ENCODE measurements at regions not wholly inside any gene's neighbourhood (a gene's known extent, or its start where the extent isn't known, plus 50 kb on each side); places are given as distances from the start of the nearest gene placed in this dataset.

DNA sequence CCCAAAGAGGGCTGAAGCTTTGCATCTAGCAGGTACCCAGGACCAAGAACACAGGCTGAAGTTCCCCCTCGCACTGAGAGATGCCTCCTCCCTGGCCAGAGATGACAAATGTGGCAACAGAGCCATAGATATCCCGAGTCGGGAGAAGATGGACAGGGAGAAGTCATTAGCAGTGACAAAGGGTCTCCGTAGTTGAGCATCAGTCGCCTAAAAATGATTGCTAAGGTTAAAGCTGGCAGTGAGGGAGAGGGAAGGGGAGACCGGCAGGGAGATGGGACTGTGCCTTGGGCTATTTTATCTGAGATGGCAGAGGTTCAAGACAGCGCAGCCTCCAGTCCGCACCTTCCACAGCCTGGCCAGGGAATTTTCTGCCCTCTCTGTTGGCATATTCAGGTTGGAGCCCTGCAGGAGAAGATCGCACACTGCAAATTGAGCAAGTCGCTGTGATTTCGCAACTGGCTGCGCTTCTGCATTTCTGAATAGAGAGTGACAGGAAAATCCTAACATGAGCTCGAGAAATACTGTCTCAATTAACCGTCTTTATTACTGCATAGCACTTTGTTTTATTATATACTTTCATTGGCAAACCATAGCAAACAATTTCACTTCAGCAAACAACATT lies 238.9 kb upstream of the GPR26 start:
- Histone ChIP-seq H3K4me1 (no peaks in the 10 kb centered on the region), H3K36me3 (replicated peaks) (no peaks in the 10 kb centered on the region), H3K9me3 (no peaks in the 10 kb centered on the region), H3K4me3 (no peak overlapping the region), H3K27me3 (ENCODE audit: low read depth) (peaks cover 22% of the 10 kb centered on the region)
- in situ Hi-C loops (cut with MboI; ENCODE audit: low sequenced_read_pairs), result no loop called here
- no peak for DNase-seq (ENCODE audit: low spot score in 2 of 2)

- in situ Hi-C loops (cut with MboI; ENCODE audit: low sequenced_read_pairs), result no loop called here
- DNase-seq (ENCODE audit: low spot score in 2 of 2), result no peak
Measured at GRCh38 chr10:123428391-123428790, 237.8 kb upstream of the GPR26 start.

DNA sequence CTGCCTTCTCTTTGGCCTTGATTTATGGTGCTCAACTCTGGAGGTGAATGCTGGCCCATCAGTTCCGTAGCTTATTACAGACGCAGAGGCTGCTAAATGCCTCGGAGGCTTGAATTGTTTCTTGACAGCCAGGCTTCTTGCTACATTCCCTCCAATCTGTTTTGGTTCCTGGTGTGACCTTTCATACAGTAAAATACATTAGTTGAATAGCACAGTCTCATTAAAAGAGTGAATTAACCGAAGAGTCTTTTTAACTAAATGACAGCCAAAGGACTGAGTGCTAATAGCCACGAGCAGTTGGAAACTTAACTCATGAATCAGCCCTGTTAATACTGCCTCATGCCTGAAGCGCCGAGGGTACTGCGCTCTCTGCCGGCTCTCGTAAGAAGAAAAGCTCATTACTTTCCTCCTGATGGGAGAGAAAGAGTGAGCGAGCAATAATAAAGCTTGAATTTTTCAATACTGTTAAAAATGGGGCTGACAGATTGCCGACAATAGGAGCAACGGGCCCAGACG lies 236.4 kb upstream of the GPR26 start:
- H3K4me3 ChIP-seq, result no peak overlapping the region
- no peak for DNase-seq (ENCODE audit: low spot score in 2 of 2)
- H3K27me3 ChIP-seq (ENCODE audit: low read depth), result peaks cover 22% of the 10 kb centered on the region
- H3K36me3 ChIP-seq (replicated peaks), result no peaks in the 10 kb centered on the region
- H3K4me1 ChIP-seq, result no peaks in the 10 kb centered on the region
- H3K9me3 ChIP-seq, result no peaks in the 10 kb centered on the region
- in situ Hi-C loops (cut with MboI; ENCODE audit: low sequenced_read_pairs), result no loop called here

More at GRCh38 chr10:123428391-123428790, 237.8 kb upstream of the GPR26 start:
- Histone ChIP-seq H3K9me3 (no peaks in the 10 kb centered on the region), H3K4me1 (no peaks in the 10 kb centered on the region), H3K36me3 (replicated peaks) (no peaks in the 10 kb centered on the region), H3K27me3 (ENCODE audit: low read depth) (peaks cover 22% of the 10 kb centered on the region), H3K4me3 (no peak overlapping the region)

- no peaks in the 10 kb centered on the region for H3K36me3 ChIP-seq (replicated peaks)
- no peaks in the 10 kb centered on the region for H3K4me1 ChIP-seq
- H3K9me3 ChIP-seq, result no peaks in the 10 kb centered on the region
- peaks cover 3% of the 10 kb centered on the region; the same call in 1 of the 2 replicates for H3K27me3 ChIP-seq (ENCODE audit: low read depth)
- in situ Hi-C loops (cut with MboI; ENCODE audit: low sequenced_read_pairs), result no loop called here
- no peak for DNase-seq (ENCODE audit: low spot score in 2 of 2)
- no peak overlapping the region for H3K4me3 ChIP-seq
Measured at GRCh38 chr10:123433539-123433938, 232.6 kb upstream of the GPR26 start.

DNA sequence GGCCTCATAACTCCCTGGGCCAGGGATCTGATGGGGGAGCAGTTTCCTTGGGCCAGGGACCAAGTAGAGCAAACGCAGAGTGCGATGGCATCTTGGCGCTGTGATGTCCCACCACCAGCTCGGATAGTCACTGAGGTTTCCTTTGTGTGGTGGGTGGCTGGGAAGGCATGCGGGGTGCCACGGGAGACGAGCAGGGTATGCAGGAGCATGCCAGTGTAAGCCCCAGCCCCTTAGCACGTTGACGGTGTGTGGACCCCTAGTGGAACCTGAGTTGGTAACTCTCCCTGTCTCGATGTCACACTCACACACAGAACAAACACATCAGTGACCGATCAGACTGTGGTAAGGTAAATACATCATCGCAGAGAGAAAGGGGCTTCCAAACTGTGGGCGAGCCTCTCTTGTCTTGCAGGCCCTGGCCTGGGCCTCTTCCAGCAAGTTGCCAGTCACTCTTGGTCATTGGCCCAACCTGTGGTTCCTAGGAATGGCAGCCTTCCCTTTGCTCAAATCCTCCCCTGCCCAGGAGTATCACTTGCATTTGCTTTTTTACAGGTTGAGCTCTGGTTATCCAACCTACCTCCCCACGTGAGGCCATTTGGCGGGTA lies 231.6 kb upstream of the GPR26 start:
- H3K4me1 ChIP-seq, result no peaks in the 10 kb centered on the region

DNA sequence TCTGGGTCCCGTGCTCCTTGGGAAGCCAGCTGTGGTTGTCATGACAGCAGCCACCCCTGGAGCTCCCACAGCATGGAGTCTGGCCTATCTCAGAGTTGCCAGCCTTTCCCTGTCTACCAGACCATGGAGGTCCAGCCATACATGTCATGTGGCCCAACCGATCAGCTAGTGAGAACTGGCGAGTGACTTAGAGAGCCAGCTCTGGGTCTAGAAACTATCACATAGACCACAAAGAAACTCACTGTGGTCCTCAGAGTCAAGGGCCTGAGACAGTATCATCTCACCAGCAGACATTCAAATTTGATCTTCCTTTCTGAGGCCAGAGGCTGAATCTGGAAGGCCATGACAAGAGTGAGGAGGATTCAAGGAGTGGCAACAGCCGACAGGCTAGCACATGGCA lies 223.3 kb upstream of the GPR26 start:
- Histone ChIP-seq H3K36me3 (replicated peaks) (no peaks in the 10 kb centered on the region), H3K4me1 (no peaks in the 10 kb centered on the region), H3K27me3 (ENCODE audit: low read depth) (peaks cover 8% of the 10 kb centered on the region), H3K9me3 (no peaks in the 10 kb centered on the region), H3K4me3 (no peak overlapping the region)
- DNase-seq (ENCODE audit: low spot score in 2 of 2), result no peak
- in situ Hi-C loops (cut with MboI; ENCODE audit: low sequenced_read_pairs), result no loop called here

More for the DNA sequence above, 231.6 kb upstream of the GPR26 start:
- Histone ChIP-seq H3K36me3 (replicated peaks) (no peaks in the 10 kb centered on the region), H3K27me3 (ENCODE audit: low read depth) (no peaks in the 10 kb centered on the region), H3K9me3 (no peaks in the 10 kb centered on the region), H3K4me3 (no peak overlapping the region)
- no peak for DNase-seq (ENCODE audit: low spot score in 2 of 2)
- in situ Hi-C loops (cut with MboI; ENCODE audit: low sequenced_read_pairs), result no loop called here

DNA sequence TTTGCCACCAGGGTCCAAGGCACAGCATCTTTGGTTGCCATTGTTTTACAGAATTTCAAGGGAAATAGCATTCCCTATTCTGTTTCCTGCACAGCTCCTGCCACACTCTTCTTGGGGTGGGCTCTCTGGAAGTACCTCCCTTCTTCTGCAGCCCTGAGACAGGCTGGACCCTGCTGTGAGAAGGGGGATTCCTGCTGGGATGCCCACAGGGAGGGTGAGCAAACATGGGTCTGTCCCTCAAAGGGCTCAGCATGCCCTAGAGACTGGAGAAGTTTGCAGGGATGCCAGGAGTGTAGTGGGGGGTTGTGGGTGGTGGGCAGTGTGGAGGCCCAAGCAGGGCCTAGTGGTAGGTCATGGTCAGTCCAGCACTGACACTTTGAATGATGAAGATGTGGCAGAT lies 222.2 kb upstream of the GPR26 start:
- in situ Hi-C loops (cut with MboI; ENCODE audit: low sequenced_read_pairs), result no loop called here
- Histone ChIP-seq H3K4me1 (no peaks in the 10 kb centered on the region), H3K27me3 (ENCODE audit: low read depth) (peaks cover 8% of the 10 kb centered on the region), H3K4me3 (no peak overlapping the region), H3K36me3 (replicated peaks) (no peaks in the 10 kb centered on the region), H3K9me3 (no peaks in the 10 kb centered on the region)
- no peak for DNase-seq (ENCODE audit: low spot score in 2 of 2)

DNA sequence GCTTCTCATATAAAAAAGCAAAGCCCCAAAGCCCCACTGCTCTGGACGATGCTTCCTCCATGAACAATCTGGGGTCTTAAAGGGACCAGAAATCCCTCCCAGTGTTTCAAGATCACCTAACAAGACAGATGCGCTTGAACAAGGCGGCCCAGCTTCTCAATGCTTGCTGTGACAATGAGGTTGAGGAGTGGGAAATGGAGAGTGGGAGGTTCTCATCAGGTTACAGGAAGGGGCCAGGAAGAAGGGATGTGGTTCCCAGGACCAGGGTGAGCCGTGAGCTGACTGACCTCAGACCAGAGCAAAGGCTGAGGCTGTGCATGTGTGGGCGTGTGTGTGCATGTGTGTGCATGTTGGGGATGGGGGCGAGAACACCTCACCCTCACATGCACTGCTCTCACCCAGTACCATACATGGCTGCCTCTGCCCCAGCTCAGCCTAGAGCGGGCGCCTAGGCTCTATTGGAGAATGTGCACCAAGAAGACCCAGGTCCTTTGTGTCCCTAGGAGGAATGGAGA lies 220.8 kb upstream of the GPR26 start:
- Histone ChIP-seq H3K36me3 (replicated peaks) (no peaks in the 10 kb centered on the region), H3K4me3 (no peak overlapping the region), H3K4me1 (no peaks in the 10 kb centered on the region), H3K27me3 (ENCODE audit: low read depth) (peaks cover 5% of the 10 kb centered on the region), H3K9me3 (no peaks in the 10 kb centered on the region)
- DNase-seq (ENCODE audit: low spot score in 2 of 2), result no peak
- in situ Hi-C loops (cut with MboI; ENCODE audit: low sequenced_read_pairs), result no loop called here

DNA sequence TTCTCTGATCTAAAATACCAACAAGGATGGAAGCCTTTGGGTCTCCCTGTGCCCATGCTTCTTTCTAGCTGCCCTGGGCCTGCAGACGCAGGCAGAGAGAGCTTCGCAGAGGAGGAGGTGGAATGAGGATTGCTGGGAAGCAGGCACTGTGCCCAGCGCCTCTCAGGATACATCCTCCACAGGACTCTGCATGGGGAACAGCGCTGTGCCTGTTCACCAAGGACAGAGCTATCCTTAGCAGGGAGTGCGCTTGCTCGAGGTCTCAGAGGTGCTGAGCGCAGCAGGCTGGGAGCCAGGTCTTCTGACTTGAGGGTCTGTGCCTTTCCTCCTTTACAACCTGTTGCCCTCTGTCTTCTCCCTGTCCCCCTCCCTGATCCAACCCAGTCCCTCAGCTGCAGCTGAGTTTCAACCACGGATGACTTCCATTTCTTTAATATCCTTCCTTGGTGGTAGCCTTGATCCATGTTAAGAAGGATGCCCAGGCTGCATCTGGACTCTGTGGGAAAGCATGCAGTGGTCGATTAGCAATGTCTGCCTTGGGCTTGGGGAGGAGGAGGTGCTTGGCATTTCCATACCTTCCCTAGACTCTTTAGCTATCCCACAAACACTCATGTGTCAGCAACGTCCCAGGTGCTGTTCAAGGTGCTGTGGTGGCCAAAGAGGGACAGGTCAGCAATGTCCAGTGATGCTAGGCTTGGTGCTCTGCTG lies 219.6 kb upstream of the GPR26 start:
- Histone ChIP-seq H3K4me3 (no peak overlapping the region), H3K27me3 (ENCODE audit: low read depth) (peaks cover 6% of the 10 kb centered on the region), H3K9me3 (no peaks in the 10 kb centered on the region), H3K36me3 (replicated peaks) (no peaks in the 10 kb centered on the region), H3K4me1 (no peaks in the 10 kb centered on the region)
- no peak for DNase-seq (ENCODE audit: low spot score in 2 of 2)
- in situ Hi-C loops (cut with MboI; ENCODE audit: low sequenced_read_pairs), result no loop called here

DNA sequence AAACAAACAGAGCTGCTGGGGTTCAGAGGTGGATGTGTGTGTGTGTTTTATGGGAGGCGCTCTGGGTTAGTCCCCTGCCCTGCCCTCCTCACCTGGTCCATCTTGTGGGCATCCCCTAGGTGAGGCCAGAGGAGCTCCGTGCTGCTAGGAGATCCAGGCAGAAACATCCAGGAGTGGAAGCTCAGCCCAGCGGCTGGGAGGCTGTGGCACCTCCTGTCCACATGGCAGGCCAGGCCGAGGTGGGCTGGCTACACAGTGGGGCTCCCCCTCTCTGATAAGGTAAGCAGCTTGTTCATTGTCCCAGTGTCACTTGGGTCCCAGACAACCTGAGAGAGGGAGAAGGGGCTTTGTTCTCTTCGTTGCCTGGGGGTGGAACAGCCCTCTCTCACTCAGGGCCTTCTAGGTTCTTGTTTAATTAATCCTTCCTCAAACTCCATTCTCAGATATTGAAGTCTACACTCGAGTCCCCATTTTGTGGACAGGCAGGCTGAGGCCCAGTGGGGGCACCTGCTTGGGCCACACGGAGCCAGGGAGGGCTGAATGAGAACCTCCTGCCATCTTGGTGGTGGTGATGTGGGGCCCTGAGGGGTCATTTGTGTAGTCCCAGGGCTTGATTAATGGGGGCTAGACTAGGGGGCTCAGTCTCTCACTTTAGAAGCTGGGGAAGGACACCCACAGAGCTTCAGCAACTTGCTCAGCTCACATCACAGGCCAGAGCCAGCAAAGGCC lies 216.8 kb upstream of the GPR26 start:
- H3K27me3 ChIP-seq (ENCODE audit: low read depth), result peaks cover 9% of the 10 kb centered on the region
- no peak for DNase-seq (ENCODE audit: low spot score in 2 of 2)
- H3K9me3 ChIP-seq, result no peaks in the 10 kb centered on the region
- H3K36me3 ChIP-seq (replicated peaks), result no peaks in the 10 kb centered on the region
- no peaks in the 10 kb centered on the region for H3K4me1 ChIP-seq
- in situ Hi-C loops (cut with MboI; ENCODE audit: low sequenced_read_pairs), result no loop called here
- H3K4me3 ChIP-seq, result no peak overlapping the region

DNA sequence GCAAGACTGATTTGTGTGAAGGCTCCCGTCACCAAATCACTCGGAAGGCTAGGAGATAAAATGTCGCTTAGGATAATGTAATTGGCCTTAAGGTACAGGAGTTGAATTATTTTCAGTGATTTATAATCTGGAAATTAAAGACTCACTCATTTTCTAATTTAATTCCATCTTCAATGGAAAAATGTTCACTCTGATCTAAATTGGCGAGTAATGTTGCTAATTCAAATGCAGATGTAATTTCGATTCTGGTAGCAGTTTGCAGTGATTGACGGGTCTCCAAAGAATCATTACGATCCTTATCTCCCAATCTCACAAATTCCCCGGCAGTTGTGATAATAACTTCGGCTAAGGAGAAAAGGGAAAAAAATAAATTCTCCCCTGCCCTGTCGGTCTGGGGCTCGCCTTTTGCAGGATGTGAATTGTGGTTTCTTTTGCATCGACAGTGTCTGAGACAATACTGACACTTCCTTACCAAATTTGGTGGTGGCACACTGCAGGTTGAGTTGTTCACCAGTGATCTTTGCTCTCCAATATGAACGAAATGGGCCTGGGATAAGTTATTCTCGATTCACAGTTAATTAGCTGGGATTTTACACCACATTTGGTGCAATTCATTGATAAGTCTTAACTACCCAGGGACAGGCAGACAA lies 215.1 kb upstream of the GPR26 start:
- DNase-seq (ENCODE audit: low spot score in 2 of 2), result no peak
- Histone ChIP-seq H3K36me3 (replicated peaks) (no peaks in the 10 kb centered on the region), H3K27me3 (ENCODE audit: low read depth) (peaks cover 9% of the 10 kb centered on the region), H3K9me3 (no peaks in the 10 kb centered on the region), H3K4me3 (no peak overlapping the region), H3K4me1 (no peaks in the 10 kb centered on the region)
- in situ Hi-C loops (cut with MboI; ENCODE audit: low sequenced_read_pairs), result no loop called here

GRCh38 chr10:123451618-123452245 lies 214.4 kb upstream of the GPR26 start:
- in situ Hi-C loops (cut with MboI; ENCODE audit: low sequenced_read_pairs), result no loop called here
- Histone ChIP-seq H3K4me1 (no peaks in the 10 kb centered on the region), H3K36me3 (replicated peaks) (no peaks in the 10 kb centered on the region), H3K9me3 (no peaks in the 10 kb centered on the region), H3K4me3 (no peak overlapping the region), H3K27me3 (ENCODE audit: low read depth) (peaks cover 9% of the 10 kb centered on the region)
- DNase-seq (ENCODE audit: low spot score in 2 of 2), result no peak

DNA sequence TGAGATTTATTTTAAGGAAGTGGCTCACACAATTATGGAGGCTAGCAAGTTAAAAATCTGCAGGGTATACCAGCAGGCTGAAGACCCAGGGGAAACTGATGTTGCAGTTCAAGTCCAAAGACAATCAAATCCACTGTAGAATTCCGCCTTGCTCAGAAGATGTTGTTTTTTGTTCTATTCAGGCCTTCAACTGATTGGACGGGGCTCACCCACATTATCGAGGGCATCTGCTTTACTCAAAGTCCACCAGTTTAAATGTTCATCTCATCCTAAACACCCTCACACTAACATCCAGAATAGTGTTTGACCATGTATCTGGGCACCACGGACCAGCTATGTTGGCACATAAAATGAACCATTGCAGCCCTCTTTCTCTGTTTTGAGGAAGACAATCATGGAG lies 211.2 kb upstream of the GPR26 start:
- Histone ChIP-seq H3K27me3 (ENCODE audit: low read depth) (peaks cover 9% of the 10 kb centered on the region), H3K4me1 (no peaks in the 10 kb centered on the region), H3K4me3 (no peak overlapping the region), H3K9me3 (no peaks in the 10 kb centered on the region), H3K36me3 (replicated peaks) (no peaks in the 10 kb centered on the region)
- DNase-seq (ENCODE audit: low spot score in 2 of 2), result no peak
- in situ Hi-C loops (cut with MboI; ENCODE audit: low sequenced_read_pairs), result no loop called here
